Endothelial cell of umbilical vein (primary cell): ENCODE measurements at regions not wholly inside any gene's neighbourhood (a gene's known extent, or its start where the extent isn't known, plus 50 kb on each side); places are given as distances from the start of the nearest gene placed in this dataset.

Source experiments
- POLR2AphosphoS5 ChIP-seq: IDR thresholded peaks from 2 replicates; pipeline ENCODE4 v1.6.1; 2012; ENCODE audit warnings: low read depth, mild to moderate bottlenecking, control low read depth, low read length, moderate library complexity; ENCODE audit not compliant: insufficient read depth
- TF ChIP-seq, protein P1 (sequence below), 2 donors: IDR thresholded peaks; 1 replicate in 1 of 2; 2 replicates in 1 of 2; pipeline ENCODE4 v1.5.1; 2011; ENCODE audit warnings: low read length in 2 of 2, mild to moderate bottlenecking in 2 of 2, moderate library complexity in 2 of 2, control low read depth in 1 of 2, inconsistent platforms in 1 of 2, low read depth in 1 of 2; ENCODE audit not compliant: insufficient read depth in 1 of 2; ENCODE audit errors: extremely low read depth in 1 of 2

DNA sequence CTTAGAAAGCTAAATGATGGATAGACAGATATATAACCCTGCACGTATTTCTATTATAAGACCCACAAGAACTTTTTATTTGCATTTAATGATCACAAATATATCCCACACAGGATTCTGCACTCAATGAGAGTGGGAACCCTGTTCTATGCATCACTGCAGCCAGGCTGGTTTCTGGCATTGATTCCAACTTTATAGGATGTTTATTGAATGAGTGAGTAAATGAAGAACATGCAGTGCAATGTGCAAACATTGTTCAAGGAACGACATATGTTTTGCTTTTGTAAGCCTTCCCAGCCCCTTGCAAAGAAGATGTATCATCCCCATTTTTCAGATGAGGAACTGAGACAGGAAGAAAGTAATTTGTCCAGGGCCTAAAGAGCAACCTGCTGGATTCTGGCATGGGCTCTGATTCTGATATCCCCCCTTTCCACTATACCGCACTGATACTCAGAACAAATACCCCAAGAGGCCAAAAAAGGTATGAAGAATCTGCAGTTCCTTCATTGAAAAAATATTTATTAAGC, 246.3 kb downstream of the LACC1 start:
- TF ChIP-seq, protein P1, sequence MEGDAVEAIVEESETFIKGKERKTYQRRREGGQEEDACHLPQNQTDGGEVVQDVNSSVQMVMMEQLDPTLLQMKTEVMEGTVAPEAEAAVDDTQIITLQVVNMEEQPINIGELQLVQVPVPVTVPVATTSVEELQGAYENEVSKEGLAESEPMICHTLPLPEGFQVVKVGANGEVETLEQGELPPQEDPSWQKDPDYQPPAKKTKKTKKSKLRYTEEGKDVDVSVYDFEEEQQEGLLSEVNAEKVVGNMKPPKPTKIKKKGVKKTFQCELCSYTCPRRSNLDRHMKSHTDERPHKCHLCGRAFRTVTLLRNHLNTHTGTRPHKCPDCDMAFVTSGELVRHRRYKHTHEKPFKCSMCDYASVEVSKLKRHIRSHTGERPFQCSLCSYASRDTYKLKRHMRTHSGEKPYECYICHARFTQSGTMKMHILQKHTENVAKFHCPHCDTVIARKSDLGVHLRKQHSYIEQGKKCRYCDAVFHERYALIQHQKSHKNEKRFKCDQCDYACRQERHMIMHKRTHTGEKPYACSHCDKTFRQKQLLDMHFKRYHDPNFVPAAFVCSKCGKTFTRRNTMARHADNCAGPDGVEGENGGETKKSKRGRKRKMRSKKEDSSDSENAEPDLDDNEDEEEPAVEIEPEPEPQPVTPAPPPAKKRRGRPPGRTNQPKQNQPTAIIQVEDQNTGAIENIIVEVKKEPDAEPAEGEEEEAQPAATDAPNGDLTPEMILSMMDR (IDR thresholded peaks at IDR 0.05; ENCODE audit: extremely low read depth in 1 of 2, insufficient read depth in 1 of 2, low read depth in 1 of 2, low read length in 2 of 2) = no peak
- no peak for TF ChIP-seq POLR2AphosphoS5
